ENCODE measurements at regions not wholly inside any gene's neighbourhood (a gene's known extent, or its start where the extent isn't known, plus 50 kb on each side); places are given as distances from the start of the nearest gene placed in this dataset.

DNA sequence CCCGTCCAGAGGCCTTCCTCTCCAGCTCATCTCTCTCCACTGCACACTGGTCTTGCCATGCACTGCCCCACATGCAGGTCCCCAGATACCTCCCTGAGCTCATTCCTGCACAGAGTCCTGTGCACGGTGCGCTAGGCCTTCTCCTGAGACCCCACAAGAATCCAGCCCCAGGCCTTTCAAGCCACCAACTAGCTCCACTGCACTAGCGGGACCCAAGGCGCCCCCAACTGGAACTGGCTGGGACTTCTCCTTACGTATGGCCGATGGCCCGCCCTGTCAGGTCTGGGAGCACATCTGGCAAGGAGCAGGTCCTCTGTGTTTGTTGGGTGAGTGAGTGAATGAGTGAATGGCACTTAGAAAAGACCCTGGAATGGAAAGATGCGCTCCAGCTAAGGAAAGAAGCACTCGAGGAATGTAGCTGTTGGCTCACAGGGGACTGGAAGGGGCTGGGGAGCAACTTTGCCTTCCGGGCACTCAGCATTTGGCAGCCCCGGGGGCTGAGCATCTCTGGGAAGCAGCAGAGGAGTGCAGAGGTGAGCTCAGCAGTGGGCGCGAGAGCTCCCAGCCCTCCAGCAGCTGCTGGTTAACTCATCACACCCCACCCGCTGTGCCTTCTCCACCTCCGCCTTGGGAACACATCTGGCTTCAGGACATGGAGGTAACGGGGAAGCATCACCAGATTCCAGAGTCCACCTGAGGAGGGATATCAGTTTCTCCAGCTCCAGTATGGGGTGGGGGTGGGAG lies 223.1 kb downstream of the GLI2 start (continued):
- TF ChIP-seq OVOL2 (CRISPR knock-in tag; IDR thresholded peaks at IDR 0.05; ENCODE audit: borderline replicate concordance) = no peak

DNA sequence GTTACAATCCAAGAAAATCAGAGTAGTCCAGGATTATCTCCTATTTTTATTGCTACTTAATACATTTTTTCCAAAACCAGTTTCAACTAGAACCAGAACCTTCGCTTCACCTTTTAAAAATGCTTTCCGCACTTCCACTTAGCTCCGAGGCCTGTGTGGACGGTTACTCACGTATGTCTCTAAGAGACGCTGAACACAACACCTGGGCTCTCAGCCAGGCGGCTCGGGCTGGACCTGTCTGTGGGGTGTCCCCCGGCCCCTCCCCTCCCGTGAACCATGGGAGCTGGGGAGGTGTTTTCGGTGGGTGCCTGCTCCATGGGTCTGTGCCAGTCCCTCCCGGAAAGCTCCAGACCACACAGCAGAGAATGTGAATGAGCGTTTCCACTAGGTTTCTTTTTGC lies 223.8 kb downstream of the GLI2 start:
- no peaks in the 10 kb centered on the region for H3K9me3 Mint-ChIP-seq
- ChIA-PET POLR2A (interaction anchor here (1.2 kb wide), 1 partner anchor 115 kb away, joined by 3 read pairs; no protein-coding TSS in a partner anchor), CTCF (interaction anchor here (0.6 to 5.2 kb wide), 15 partner anchors 11 to 264 kb away, joined by 3 to 42 read pairs (median 8); no protein-coding TSS in a partner anchor)
- H3K4me3 Mint-ChIP-seq = no peak overlapping the region
- TF ChIP-seq GABPB1 (CRISPR knock-in tag; IDR thresholded peaks at IDR 0.05) (no peak), MAX (CRISPR knock-in tag; IDR thresholded peaks at IDR 0.05) (no peak), AR (CRISPR knock-in tag; IDR thresholded peaks at IDR 0.05) (no peak), STAT6 (CRISPR knock-in tag; conservative IDR thresholded peaks at IDR 0.05; ENCODE audit: low read depth) (no peak), EMX1 (CRISPR knock-in tag; IDR thresholded peaks at IDR 0.05) (no peak), RORB (CRISPR knock-in tag; IDR thresholded peaks at IDR 0.05) (no peak), ERG (CRISPR knock-in tag; IDR thresholded peaks at IDR 0.05) (no peak), IRF2 (CRISPR knock-in tag; IDR thresholded peaks at IDR 0.05; ENCODE audit: borderline replicate concordance, low read depth) (no peak), ATF2 (CRISPR knock-in tag; IDR thresholded peaks at IDR 0.05; ENCODE audit: borderline replicate concordance, low read depth) (no peak), CREB1 (CRISPR knock-in tag; IDR thresholded peaks at IDR 0.05) (no peak)
- TF ChIP-seq, protein P1, sequence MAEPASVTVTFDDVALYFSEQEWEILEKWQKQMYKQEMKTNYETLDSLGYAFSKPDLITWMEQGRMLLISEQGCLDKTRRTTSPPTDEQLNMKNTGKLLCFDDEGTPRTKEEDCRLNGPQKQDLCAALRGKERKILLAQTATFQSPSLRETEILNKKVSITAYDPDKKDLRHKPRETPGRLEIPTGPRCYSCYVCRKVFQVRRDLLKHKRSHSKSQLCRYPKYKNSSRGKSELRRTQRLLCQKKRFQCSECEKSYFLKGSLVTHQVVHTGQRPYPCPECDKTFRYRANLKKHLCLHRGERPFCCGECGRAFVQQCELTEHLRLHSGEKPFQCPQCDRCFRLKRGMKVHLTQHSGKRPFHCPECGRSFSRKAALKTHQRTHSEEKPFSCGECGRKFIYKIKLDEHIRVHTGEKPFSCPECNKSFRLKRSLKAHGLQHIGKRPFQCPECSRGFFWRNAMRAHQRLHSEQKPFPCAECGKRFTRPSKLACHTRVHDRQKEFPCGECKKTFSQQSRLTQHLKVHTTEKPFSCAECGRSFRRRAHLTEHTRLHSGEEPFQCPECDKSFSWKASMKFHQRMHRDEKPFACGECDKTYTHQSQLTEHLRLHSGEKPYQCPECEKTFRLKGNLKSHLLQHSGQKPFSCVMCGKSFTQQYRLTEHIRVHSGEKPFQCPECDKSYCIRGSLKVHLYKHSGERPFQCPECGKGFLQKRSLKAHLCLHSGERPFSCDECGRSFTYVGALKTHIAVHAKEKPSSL (CRISPR knock-in tag; conservative IDR thresholded peaks at IDR 0.05) = no peak
- TF ChIP-seq, protein P2, sequence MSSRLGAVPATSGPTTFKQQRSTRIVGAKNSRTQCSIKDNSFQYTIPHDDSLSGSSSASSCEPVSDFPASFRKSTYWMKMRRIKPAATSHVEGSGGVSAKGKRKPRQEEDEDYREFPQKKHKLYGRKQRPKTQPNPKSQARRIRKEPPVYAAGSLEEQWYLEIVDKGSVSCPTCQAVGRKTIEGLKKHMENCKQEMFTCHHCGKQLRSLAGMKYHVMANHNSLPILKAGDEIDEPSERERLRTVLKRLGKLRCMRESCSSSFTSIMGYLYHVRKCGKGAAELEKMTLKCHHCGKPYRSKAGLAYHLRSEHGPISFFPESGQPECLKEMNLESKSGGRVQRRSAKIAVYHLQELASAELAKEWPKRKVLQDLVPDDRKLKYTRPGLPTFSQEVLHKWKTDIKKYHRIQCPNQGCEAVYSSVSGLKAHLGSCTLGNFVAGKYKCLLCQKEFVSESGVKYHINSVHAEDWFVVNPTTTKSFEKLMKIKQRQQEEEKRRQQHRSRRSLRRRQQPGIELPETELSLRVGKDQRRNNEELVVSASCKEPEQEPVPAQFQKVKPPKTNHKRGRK (CRISPR knock-in tag; IDR thresholded peaks at IDR 0.05; ENCODE audit: borderline replicate concordance) = no peak
- ATAC-seq = no peak
- DNase-seq (ENCODE audit: low spot score) = no peak
- 0 out of 2 replicates have a peak, but pooled peaks cover 8% of the 10 kb centered on the region for H3K4me1 Mint-ChIP-seq
- no peak overlapping the region for H3K27ac Mint-ChIP-seq
- H3K27me3 Mint-ChIP-seq (ENCODE audit: low read depth) = no peaks in the 10 kb centered on the region
- H3K36me3 Mint-ChIP-seq = no peaks in the 10 kb centered on the region
